ENCODE measurements at regions not wholly inside any gene's neighbourhood (a gene's known extent, or its start where the extent isn't known, plus 50 kb on each side); places are given as distances from the start of the nearest gene placed in this dataset.
"Not testable (repeated sequence)": the region's sequence is repeated elsewhere in the genome, so short reads cannot be mapped to it uniquely, and the experiment has no call there.

GRCh38 chr7:79964463-79964862, 170.2 kb upstream of the GNAI1 start:
- Mint-ChIP-seq H3K4me1 (ENCODE audit: low read depth) (no peaks in the 10 kb centered on the region), H3K4me3 (no peak overlapping the region), H3K9me3 (peaks cover 7% of the 10 kb centered on the region), H3K36me3 (ENCODE audit: insufficient read depth) (no peaks in the 10 kb centered on the region), H3K27me3 (ENCODE audit: low read depth) (no peaks in the 10 kb centered on the region)
- ATAC-seq (no peak), DNase-seq (no peak)

GRCh38 chr7:79953130-79953529, 181.5 kb upstream of the GNAI1 start:
- Mint-ChIP-seq H3K4me1 (ENCODE audit: low read depth) (no peaks in the 10 kb centered on the region), H3K27me3 (ENCODE audit: low read depth) (no peaks in the 10 kb centered on the region), H3K9me3 (peaks cover 4% of the 10 kb centered on the region), H3K36me3 (ENCODE audit: insufficient read depth) (no peaks in the 10 kb centered on the region), H3K4me3 (no peak overlapping the region)
- DNase-seq (no peak), ATAC-seq (no peak)

- ATAC-seq (no peak), DNase-seq (no peak)
- Mint-ChIP-seq H3K27me3 (ENCODE audit: low read depth) (no peaks in the 10 kb centered on the region), H3K36me3 (ENCODE audit: insufficient read depth) (no peaks in the 10 kb centered on the region), H3K9me3 (peaks cover 6% of the 10 kb centered on the region), H3K4me3 (no peak overlapping the region), H3K4me1 (ENCODE audit: low read depth) (no peaks in the 10 kb centered on the region)
These were observed 182.2 kb upstream of the GNAI1 start for GRCh38 chr7:79952399-79952798.

GRCh38 chr7:79951415-79951814, 183.2 kb upstream of the GNAI1 start:
- Mint-ChIP-seq H3K4me1 (ENCODE audit: low read depth) (no peaks in the 10 kb centered on the region), H3K36me3 (ENCODE audit: insufficient read depth) (no peaks in the 10 kb centered on the region), H3K9me3 (peaks cover 8% of the 10 kb centered on the region), H3K4me3 (no peak overlapping the region), H3K27me3 (ENCODE audit: low read depth) (no peaks in the 10 kb centered on the region)
- no peak for ATAC-seq
- no peak for DNase-seq

GRCh38 chr7:79949778-79950177, 184.9 kb upstream of the GNAI1 start:
- ATAC-seq (no peak), DNase-seq (no peak)
- no peaks in the 10 kb centered on the region for H3K27me3 Mint-ChIP-seq (ENCODE audit: low read depth)
- peaks cover 10% of the 10 kb centered on the region for H3K9me3 Mint-ChIP-seq
- no peaks in the 10 kb centered on the region for H3K36me3 Mint-ChIP-seq (ENCODE audit: insufficient read depth)
- H3K4me1 Mint-ChIP-seq (ENCODE audit: low read depth): no peaks in the 10 kb centered on the region
- no peak overlapping the region for H3K4me3 Mint-ChIP-seq

- Mint-ChIP-seq H3K4me3 (no peak overlapping the region), H3K9me3 (no peaks in the 10 kb centered on the region), H3K36me3 (ENCODE audit: insufficient read depth) (no peaks in the 10 kb centered on the region), H3K27me3 (ENCODE audit: low read depth) (no peaks in the 10 kb centered on the region), H3K4me1 (ENCODE audit: low read depth) (no peaks in the 10 kb centered on the region)
- DNase-seq (no peak), ATAC-seq (no peak)
These were observed 198.2 kb upstream of the GNAI1 start for GRCh38 chr7:79936281-79936983.

- no peak for ATAC-seq
- no peak for DNase-seq
- Mint-ChIP-seq H3K9me3 (no peaks in the 10 kb centered on the region), H3K27me3 (ENCODE audit: low read depth) (no peaks in the 10 kb centered on the region), H3K4me1 (ENCODE audit: low read depth) (no peaks in the 10 kb centered on the region), H3K36me3 (ENCODE audit: insufficient read depth) (no peaks in the 10 kb centered on the region), H3K4me3 (no peak overlapping the region)
These were observed 199.9 kb upstream of the GNAI1 start for GRCh38 chr7:79934727-79935126.

- H3K36me3 Mint-ChIP-seq (ENCODE audit: insufficient read depth): no peaks in the 10 kb centered on the region
- DNase-seq: no peak
- no peak for ATAC-seq
- H3K4me3 Mint-ChIP-seq: no peak overlapping the region
- H3K9me3 Mint-ChIP-seq: peaks cover 4% of the 10 kb centered on the region
- H3K4me1 Mint-ChIP-seq (ENCODE audit: low read depth): no peaks in the 10 kb centered on the region
- H3K27me3 Mint-ChIP-seq (ENCODE audit: low read depth): no peaks in the 10 kb centered on the region
These were observed 201.5 kb upstream of the GNAI1 start for GRCh38 chr7:79933144-79933543.

- no peaks in the 10 kb centered on the region for H3K36me3 Mint-ChIP-seq (ENCODE audit: insufficient read depth)
- peaks cover 7% of the 10 kb centered on the region for H3K9me3 Mint-ChIP-seq
- no peaks in the 10 kb centered on the region for H3K27me3 Mint-ChIP-seq (ENCODE audit: low read depth)
- H3K4me1 Mint-ChIP-seq (ENCODE audit: low read depth): no peaks in the 10 kb centered on the region
- no peak for ATAC-seq
- H3K4me3 Mint-ChIP-seq: no peak overlapping the region
- DNase-seq: no peak
These were observed 204.0 kb upstream of the GNAI1 start for GRCh38 chr7:79930604-79931003.

GRCh38 chr7:79927116-79927515, 207.5 kb upstream of the GNAI1 start:
- Mint-ChIP-seq H3K27me3 (ENCODE audit: low read depth) (no peaks in the 10 kb centered on the region), H3K9me3 (peaks cover 15% of the 10 kb centered on the region), H3K4me3 (no peak overlapping the region)

GRCh38 chr7:79923953-79924352, 210.7 kb upstream of the GNAI1 start:
- DNase-seq (no peak), ATAC-seq (no peak)
- no peaks in the 10 kb centered on the region for H3K4me1 Mint-ChIP-seq (ENCODE audit: low read depth)
- H3K27me3 Mint-ChIP-seq (ENCODE audit: low read depth): no peaks in the 10 kb centered on the region
- H3K36me3 Mint-ChIP-seq (ENCODE audit: insufficient read depth): no peaks in the 10 kb centered on the region
- H3K4me3 Mint-ChIP-seq: no peak overlapping the region
- peaks cover 15% of the 10 kb centered on the region for H3K9me3 Mint-ChIP-seq

More at GRCh38 chr7:79927116-79927515, 207.5 kb upstream of the GNAI1 start:
- ATAC-seq (no peak), DNase-seq (no peak)
- Mint-ChIP-seq H3K36me3 (ENCODE audit: insufficient read depth) (no peaks in the 10 kb centered on the region), H3K4me1 (ENCODE audit: low read depth) (no peaks in the 10 kb centered on the region)

- H3K9me3 Mint-ChIP-seq: peaks cover 11% of the 10 kb centered on the region
- ATAC-seq: no peak
- no peaks in the 10 kb centered on the region for H3K36me3 Mint-ChIP-seq (ENCODE audit: insufficient read depth)
- H3K27me3 Mint-ChIP-seq (ENCODE audit: low read depth): no peaks in the 10 kb centered on the region
- no peak overlapping the region for H3K4me3 Mint-ChIP-seq
- H3K4me1 Mint-ChIP-seq (ENCODE audit: low read depth): no peaks in the 10 kb centered on the region
- no peak for DNase-seq
These were observed 211.7 kb upstream of the GNAI1 start for GRCh38 chr7:79922894-79923293.

- Mint-ChIP-seq H3K36me3 (ENCODE audit: insufficient read depth) (no peaks in the 10 kb centered on the region), H3K4me1 (ENCODE audit: low read depth) (no peaks in the 10 kb centered on the region), H3K4me3 (no peak overlapping the region), H3K9me3 (peaks cover 9% of the 10 kb centered on the region), H3K27me3 (ENCODE audit: low read depth) (no peaks in the 10 kb centered on the region)
- ATAC-seq: no peak
- DNase-seq: no peak
These were observed 212.7 kb upstream of the GNAI1 start for GRCh38 chr7:79921976-79922375.

- ATAC-seq; H3K9me3 Mint-ChIP-seq; H3K4me3 Mint-ChIP-seq; DNase-seq; H3K27me3 Mint-ChIP-seq (ENCODE audit: low read depth); H3K36me3 Mint-ChIP-seq (ENCODE audit: insufficient read depth); H3K4me1 Mint-ChIP-seq (ENCODE audit: low read depth): not testable (repeated sequence)
These were observed 216.0 kb upstream of the GNAI1 start for GRCh38 chr7:79918632-79919031.

- not testable (repeated sequence) for DNase-seq; H3K36me3 Mint-ChIP-seq (ENCODE audit: insufficient read depth); H3K4me3 Mint-ChIP-seq; ATAC-seq; H3K27me3 Mint-ChIP-seq (ENCODE audit: low read depth); H3K9me3 Mint-ChIP-seq
- peaks cover 18% of the 10 kb centered on the region for H3K4me1 Mint-ChIP-seq (ENCODE audit: low read depth)
These were observed 219.3 kb upstream of the GNAI1 start for GRCh38 chr7:79915346-79915745.
